ENCODE measurements at regions not wholly inside any gene's neighbourhood (a gene's known extent, or its start where the extent isn't known, plus 50 kb on each side); places are given as distances from the start of the nearest gene placed in this dataset.

GRCh38 chr9:89725271-89725670, 120.5 kb downstream of the GADD45G start:
- H3K79me2 ChIP-seq (ENCODE audit: insufficient read depth, low read length) = no peaks in the 10 kb centered on the region
- no peaks in the 10 kb centered on the region for H3K4me1 ChIP-seq (ENCODE audit: insufficient read depth, low read length, severe bottlenecking)
- no peak overlapping the region for H3K4me2 ChIP-seq (ENCODE audit: low read length)
- H3K9me3 ChIP-seq (ENCODE audit: low read length) = no peaks in the 10 kb centered on the region
- H3K27ac ChIP-seq (ENCODE audit: low read depth, low read length, poor library complexity, severe bottlenecking) = no peak overlapping the region
- H3F3A ChIP-seq (ENCODE audit: insufficient read depth, low read length) = no peaks in the 10 kb centered on the region
- no peak overlapping the region for H3K4me3 ChIP-seq (ENCODE audit: low read depth, low read length, poor library complexity, severe bottlenecking)
- H3K9me2 ChIP-seq (ENCODE audit: low read depth, low read length) = no peaks in the 10 kb centered on the region
- no peaks in the 10 kb centered on the region for H3K36me3 ChIP-seq (ENCODE audit: insufficient read depth, low read length)
- no peak for TF ChIP-seq EZH2 (IDR thresholded peaks at IDR 0.05; ENCODE audit: borderline replicate concordance, low read length)
- TF ChIP-seq, protein P1, sequence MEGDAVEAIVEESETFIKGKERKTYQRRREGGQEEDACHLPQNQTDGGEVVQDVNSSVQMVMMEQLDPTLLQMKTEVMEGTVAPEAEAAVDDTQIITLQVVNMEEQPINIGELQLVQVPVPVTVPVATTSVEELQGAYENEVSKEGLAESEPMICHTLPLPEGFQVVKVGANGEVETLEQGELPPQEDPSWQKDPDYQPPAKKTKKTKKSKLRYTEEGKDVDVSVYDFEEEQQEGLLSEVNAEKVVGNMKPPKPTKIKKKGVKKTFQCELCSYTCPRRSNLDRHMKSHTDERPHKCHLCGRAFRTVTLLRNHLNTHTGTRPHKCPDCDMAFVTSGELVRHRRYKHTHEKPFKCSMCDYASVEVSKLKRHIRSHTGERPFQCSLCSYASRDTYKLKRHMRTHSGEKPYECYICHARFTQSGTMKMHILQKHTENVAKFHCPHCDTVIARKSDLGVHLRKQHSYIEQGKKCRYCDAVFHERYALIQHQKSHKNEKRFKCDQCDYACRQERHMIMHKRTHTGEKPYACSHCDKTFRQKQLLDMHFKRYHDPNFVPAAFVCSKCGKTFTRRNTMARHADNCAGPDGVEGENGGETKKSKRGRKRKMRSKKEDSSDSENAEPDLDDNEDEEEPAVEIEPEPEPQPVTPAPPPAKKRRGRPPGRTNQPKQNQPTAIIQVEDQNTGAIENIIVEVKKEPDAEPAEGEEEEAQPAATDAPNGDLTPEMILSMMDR (IDR thresholded peaks at IDR 0.05; ENCODE audit: low read length) = no peak
- no peaks in the 10 kb centered on the region for H4K20me1 ChIP-seq (ENCODE audit: insufficient read depth, low read length)
- no peak overlapping the region for H2AFZ ChIP-seq (ENCODE audit: low read length)
- H3K27me3 ChIP-seq (ENCODE audit: insufficient read depth, low read length) = no peaks in the 10 kb centered on the region
- H3K9ac ChIP-seq (ENCODE audit: low read length) = no peak overlapping the region

- Histone ChIP-seq H2AFZ (ENCODE audit: low read length) (no peak overlapping the region), H3K27me3 (ENCODE audit: insufficient read depth, low read length) (no peaks in the 10 kb centered on the region), H3K4me1 (ENCODE audit: insufficient read depth, low read length, severe bottlenecking) (no peaks in the 10 kb centered on the region), H3K79me2 (ENCODE audit: insufficient read depth, low read length) (no peaks in the 10 kb centered on the region), H3K36me3 (ENCODE audit: insufficient read depth, low read length) (no peaks in the 10 kb centered on the region), H3K27ac (ENCODE audit: low read depth, low read length, poor library complexity, severe bottlenecking) (no peak overlapping the region), H3K4me3 (ENCODE audit: low read depth, low read length, poor library complexity, severe bottlenecking) (no peak overlapping the region), H3K9ac (ENCODE audit: low read length) (no peak overlapping the region), H3K9me3 (ENCODE audit: low read length) (no peaks in the 10 kb centered on the region), H3K9me2 (ENCODE audit: low read depth, low read length) (no peaks in the 10 kb centered on the region), H3F3A (ENCODE audit: insufficient read depth, low read length) (no peaks in the 10 kb centered on the region), H4K20me1 (ENCODE audit: insufficient read depth, low read length) (no peaks in the 10 kb centered on the region), H3K4me2 (ENCODE audit: low read length) (no peak overlapping the region)
- TF ChIP-seq, protein P1 (IDR thresholded peaks at IDR 0.05; ENCODE audit: low read length) = no peak
- TF ChIP-seq EZH2 (IDR thresholded peaks at IDR 0.05; ENCODE audit: borderline replicate concordance, low read length) = no peak
Observed at GRCh38 chr9:89729954-89730530, 125.2 kb downstream of the GADD45G start.

DNA sequence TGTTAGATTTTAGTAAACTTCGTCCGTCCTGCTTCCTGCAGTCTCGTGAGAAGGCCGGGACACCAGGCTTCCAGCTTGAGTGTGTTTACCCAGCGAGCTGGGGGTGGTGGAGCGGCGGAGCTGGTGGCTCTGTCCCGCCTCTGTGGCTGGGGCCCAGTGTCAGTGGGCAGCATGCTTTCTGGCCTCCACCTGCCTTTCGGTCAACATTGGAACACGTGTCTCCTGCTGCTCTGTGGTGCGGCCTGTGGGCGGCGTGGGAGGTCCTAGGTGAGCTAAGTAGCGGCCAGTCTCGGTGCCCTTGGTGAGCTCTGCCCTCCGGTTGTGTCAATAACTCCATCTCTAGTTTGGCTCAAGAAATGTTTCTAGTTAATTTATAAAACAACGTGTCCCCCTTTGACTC, 125.9 kb downstream of the GADD45G start:
- Histone ChIP-seq H3K27ac (ENCODE audit: low read depth, low read length, poor library complexity, severe bottlenecking) (no peak overlapping the region), H3K9me2 (ENCODE audit: low read depth, low read length) (no peaks in the 10 kb centered on the region), H3F3A (ENCODE audit: insufficient read depth, low read length) (no peaks in the 10 kb centered on the region), H3K4me1 (ENCODE audit: insufficient read depth, low read length, severe bottlenecking) (no peaks in the 10 kb centered on the region), H4K20me1 (ENCODE audit: insufficient read depth, low read length) (no peaks in the 10 kb centered on the region), H3K9ac (ENCODE audit: low read length) (no peak overlapping the region), H3K27me3 (ENCODE audit: insufficient read depth, low read length) (no peaks in the 10 kb centered on the region), H3K36me3 (ENCODE audit: insufficient read depth, low read length) (no peaks in the 10 kb centered on the region), H2AFZ (ENCODE audit: low read length) (no peak overlapping the region), H3K4me2 (ENCODE audit: low read length) (no peak overlapping the region), H3K9me3 (ENCODE audit: low read length) (no peaks in the 10 kb centered on the region), H3K79me2 (ENCODE audit: insufficient read depth, low read length) (no peaks in the 10 kb centered on the region), H3K4me3 (ENCODE audit: low read depth, low read length, poor library complexity, severe bottlenecking) (no peak overlapping the region)
- TF ChIP-seq, protein P1 (IDR thresholded peaks at IDR 0.05; ENCODE audit: low read length) = no peak; the same call in 1 of the 2 replicates
- TF ChIP-seq EZH2 (IDR thresholded peaks at IDR 0.05; ENCODE audit: borderline replicate concordance, low read length) = no peak

Data from OCI-LY1 (cell line).